IMR-90 (cell line): ENCODE measurements at regions not wholly inside any gene's neighbourhood (a gene's known extent, or its start where the extent isn't known, plus 50 kb on each side); places are given as distances from the start of the nearest gene placed in this dataset.

ENCODE experiments used
- ATAC-seq: fragments of 200-7000 bp; cut with Tn5 transposase; 2 replicates; pipeline ENCODE4 v1.9.1; 2020; ENCODE audit warnings: low read depth, mild to moderate bottlenecking, moderate library complexity
- BruUV-seq: library from RNA; stranded (reverse); fragments of 400-500 nt; replicated peaks from 2 replicates; lab custom pipeline; 2021; lab: Mats Ljungman, UMichigan
- CTCF ChIA-PET: fragments of 300-600 bp; formaldehyde crosslinking; extraction: SDS; loops from one replicate; lab custom pipeline; 2021; ENCODE audit warnings: antibody characterized with exemption; lab: Yijun Ruan, JAX
- POLR2A ChIA-PET: fragments of 300-600 bp; sonication (Branson Sonifier 250); formaldehyde crosslinking; loops from one replicate; lab custom pipeline; 2022; ENCODE audit warnings: antibody characterized with exemption; ENCODE audit not compliant: unreplicated experiment; lab: Charles Lee
- DNase-seq: peaks from one replicate; pipeline ENCODE4 v3.0.0; 2013
- H2AFZ ChIP-seq: replicated peaks from 2 replicates; pipeline ENCODE3; 2013; ENCODE audit warnings: low read length, mild to moderate bottlenecking; ENCODE audit not compliant: poor library complexity
- H2AK5ac ChIP-seq: 2 replicates; pipeline ENCODE4 v1.6.1; 2013; ENCODE audit warnings: low read depth, low read length, inconsistent platforms
- H2AK9ac ChIP-seq: replicated peaks from 2 replicates; pipeline ENCODE3; 2013; ENCODE audit warnings: mild to moderate bottlenecking, low read depth, low read length, moderate library complexity; ENCODE audit not compliant: poor library complexity
- H2BK120ac ChIP-seq: 2 replicates; pipeline ENCODE4 v1.6.1; 2013; ENCODE audit warnings: low read depth, low read length, inconsistent platforms
- H2BK15ac ChIP-seq: 3 replicates; pipeline ENCODE4 v1.6.1; 2013; ENCODE audit warnings: low read depth, low read length, inconsistent platforms
- H2BK20ac ChIP-seq: 2 replicates; pipeline ENCODE4 v1.6.1; 2013; ENCODE audit warnings: low read depth, mild to moderate bottlenecking, inconsistent platforms, low read length, moderate library complexity
- H2BK5ac ChIP-seq: 2 replicates; pipeline ENCODE4 v1.6.1; 2013; ENCODE audit warnings: mild to moderate bottlenecking, low read depth, low read length, inconsistent platforms; ENCODE audit not compliant: poor library complexity, severe bottlenecking
- H3K14ac ChIP-seq: replicated peaks from 2 replicates; pipeline ENCODE4 v1.6.1; 2013; ENCODE audit warnings: low read depth, low read length, inconsistent platforms
- H3K18ac ChIP-seq: 2 replicates; pipeline ENCODE4 v1.6.1; 2013; ENCODE audit warnings: low read depth, low read length, control low read depth
- H3K23ac ChIP-seq: 2 replicates; pipeline ENCODE4 v1.6.1; 2013; ENCODE audit warnings: low read depth, low read length, inconsistent platforms
- H3K27ac ChIP-seq: 2 replicates; pipeline ENCODE4 v1.5.1; 2013; ENCODE audit warnings: mild to moderate bottlenecking, control low read depth, low read length; ENCODE audit not compliant: insufficient read depth
- H3K27me3 ChIP-seq: 2 replicates; pipeline ENCODE4 v1.6.1; 2013; ENCODE audit warnings: low read length; ENCODE audit not compliant: control insufficient read depth, insufficient read depth
- H3K36me3 ChIP-seq: 2 replicates; pipeline ENCODE4 v1.6.1; 2013; ENCODE audit warnings: low read length, mixed read lengths; ENCODE audit not compliant: control insufficient read depth, insufficient read depth
- H3K4ac ChIP-seq: 2 replicates; pipeline ENCODE4 v1.6.1; 2013; ENCODE audit warnings: low read depth, low read length, inconsistent platforms
- H3K4me1 ChIP-seq: 2 replicates; pipeline ENCODE4 v1.6.1; 2013; ENCODE audit warnings: low read length, mixed read lengths; ENCODE audit not compliant: control insufficient read depth, insufficient read depth
- H3K4me2 ChIP-seq: 2 replicates; pipeline ENCODE4 v1.6.1; 2013; ENCODE audit warnings: low read depth, mild to moderate bottlenecking, control low read depth, low read length, moderate library complexity
- H3K4me3 ChIP-seq: 2 replicates; pipeline ENCODE4 v1.5.1; 2013; ENCODE audit warnings: low read depth, mild to moderate bottlenecking, control low read depth, low read length, moderate library complexity; ENCODE audit not compliant: insufficient read depth
- H3K56ac ChIP-seq: 2 replicates; pipeline ENCODE4 v1.6.1; 2013; ENCODE audit warnings: low read length, inconsistent platforms; ENCODE audit not compliant: insufficient read depth; ENCODE audit errors: extremely low read depth
- H3K79me1 ChIP-seq, 2 experiments: 2 replicates each; pipeline ENCODE4 v1.6.1; 2013; ENCODE audit warnings: low read length in 2 of 2, inconsistent platforms in 1 of 2, low read depth in 1 of 2
- H3K9ac ChIP-seq: 2 replicates; pipeline ENCODE4 v1.6.1; 2013; ENCODE audit warnings: low read depth, low read length, control low read depth
- H3K9me1 ChIP-seq: 2 replicates; pipeline ENCODE4 v1.6.1; 2013; ENCODE audit warnings: low read length, inconsistent platforms; ENCODE audit not compliant: insufficient read depth
- H3K9me3 ChIP-seq: 2 replicates; pipeline ENCODE4 v1.6.1; 2013; ENCODE audit warnings: low read length; ENCODE audit not compliant: control insufficient read depth, insufficient read depth
- H4K20me1 ChIP-seq: 2 replicates; pipeline ENCODE4 v1.6.1; 2013; ENCODE audit warnings: low read length, inconsistent platforms; ENCODE audit not compliant: insufficient read depth
- H4K5ac ChIP-seq: 2 replicates; pipeline ENCODE4 v1.6.1; 2013; ENCODE audit warnings: mild to moderate bottlenecking, low read depth, low read length, control low read depth
- H4K8ac ChIP-seq, 2 experiments: 2 replicates each; pipeline ENCODE4 v1.6.1; 2013; ENCODE audit warnings: low read depth in 2 of 2, low read length in 2 of 2, control low read depth in 1 of 2, inconsistent platforms in 1 of 2
- H4K91ac ChIP-seq: 2 replicates; pipeline ENCODE4 v1.6.1; 2013; ENCODE audit warnings: low read depth, low read length, inconsistent platforms; ENCODE audit not compliant: insufficient read depth
- BHLHE40 ChIP-seq: fragments of 150-350 bp; IDR thresholded peaks from 2 replicates; pipeline ENCODE4 v1.6.1; 2016; ENCODE audit warnings: mild to moderate bottlenecking, low read depth, low read length
- CHD1 ChIP-seq: IDR thresholded peaks from 2 replicates; pipeline ENCODE4 v1.6.1; 2012; ENCODE audit warnings: low read depth, low read length, improper control_type of control experiment
- FOS ChIP-seq: fragments of 150-350 bp; IDR thresholded peaks from 2 replicates; pipeline ENCODE4 v1.6.1; 2016; ENCODE audit warnings: low read depth, low read length
- MAZ ChIP-seq: IDR thresholded peaks from 2 replicates; pipeline ENCODE4 v1.6.1; 2012; ENCODE audit warnings: low read depth, mild to moderate bottlenecking, low read length, improper control_type of control experiment, moderate library complexity, borderline replicate concordance
- NFE2L2 ChIP-seq: fragments of 150-350 bp; IDR thresholded peaks from 2 replicates; pipeline ENCODE4 v1.6.1; 2016; ENCODE audit warnings: low read depth, mild to moderate bottlenecking, low read length
- RCOR1 ChIP-seq: IDR thresholded peaks from 2 replicates; pipeline ENCODE4 v1.6.1; 2012; ENCODE audit warnings: mild to moderate bottlenecking, low read length, improper control_type of control experiment; ENCODE audit not compliant: insufficient replicate concordance
- SMC3 ChIP-seq: fragments of 150-350 bp; IDR thresholded peaks from 2 replicates; pipeline ENCODE4 v1.6.1; 2016; ENCODE audit warnings: low read depth, mild to moderate bottlenecking, antibody characterized with exemption, low read length, moderate library complexity
- WGBS, 2 experiments: methylation state at CpG; one replicate each; pipeline versions ENCODE4 v1.1.5 to v1.1.7; 2013; ENCODE audit warnings: missing lambda C conversion rate in 2 of 2; ENCODE audit not compliant: insufficient read length in 1 of 2; ENCODE audit errors: extremely low coverage in 2 of 2; 5-methylcytosine and 5-hydroxymethylcytosine counted together
- dilution Hi-C: fragments of 300-500 bp; cut with HindIII; formaldehyde crosslinking; loops from one replicate; pipeline ENCODE4 v1.14.3; 2018; ENCODE audit warnings: low sequenced_read_pairs; ENCODE audit not compliant: unreplicated experiment
- in situ Hi-C: fragments of 300-500 bp; cut with MboI; formaldehyde crosslinking; loops from 3 replicates; pipeline ENCODE4 v1.14.3; 2019; ENCODE audit warnings: low sequenced_read_pairs, inconsistent platforms, mixed read lengths
- intact Hi-C: fragments of 100-400 bp; cut with micrococcal nuclease; formaldehyde crosslinking; loops from 2 replicates; pipeline ENCODE4 v1.10.0; 2022
- TF ChIP-seq, protein P1 (sequence below): fragments of 150-350 bp; IDR thresholded peaks from 2 replicates; pipeline ENCODE4 v1.6.1; 2017; ENCODE audit warnings: mild to moderate bottlenecking, antibody characterized with exemption, low read length, low read depth

DNA sequence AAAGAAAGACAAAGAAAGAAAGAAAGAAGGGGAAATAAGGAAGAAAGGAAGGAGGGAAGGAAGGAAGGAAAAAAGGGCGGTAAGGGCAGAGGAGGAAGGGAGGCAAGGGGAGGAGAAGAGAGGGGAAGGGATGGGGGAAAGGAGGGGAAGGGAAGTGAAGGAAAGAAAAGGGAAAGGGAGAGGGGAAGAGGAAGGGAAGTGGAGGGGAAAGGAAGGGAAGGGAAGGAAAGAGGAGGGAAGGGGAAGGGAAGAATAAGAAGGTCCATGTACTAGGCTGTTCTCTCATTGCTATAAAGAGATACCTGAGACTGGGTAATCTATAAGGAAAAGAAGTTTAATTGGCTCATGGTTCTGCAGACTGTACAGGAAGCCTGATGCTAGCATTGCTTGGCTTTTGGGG lies 217.1 kb downstream of the ENC1 start:
- WGBS, 2 experiments = 100% methylated on average over 1 of the region's 1 CpG; no CpG with 5 or more reads in 1 of the 2 experiments
- intact Hi-C loops = no loop called here
- CTCF ChIA-PET = no interaction called here

More for the DNA sequence above, 217.1 kb downstream of the ENC1 start:
- Histone ChIP-seq H3K14ac (no peak overlapping the region), H2BK15ac (no peak overlapping the region), H3K9me1 (no peaks in the 10 kb centered on the region), H2AK5ac (no peak overlapping the region), H2BK5ac (no peak overlapping the region), H3K23ac (no peak overlapping the region), H3K56ac (no peak overlapping the region), H4K5ac (no peak overlapping the region), H2AK9ac (no peak overlapping the region), H3K4me2 (no peak overlapping the region), H3K4me1 (no peaks in the 10 kb centered on the region), H2BK120ac (no peak overlapping the region), H2AFZ (no peak overlapping the region), H3K9ac (no peak overlapping the region), H3K9me3 (no peaks in the 10 kb centered on the region), H4K8ac (no peak overlapping the region), H3K79me1 (no peaks in the 10 kb centered on the region), H3K4ac (no peak overlapping the region), H4K91ac (no peak overlapping the region), H4K20me1 (no peaks in the 10 kb centered on the region), H3K27ac (no peak overlapping the region), H3K18ac (no peak overlapping the region), H3K36me3 (no peaks in the 10 kb centered on the region), H2BK20ac (no peak overlapping the region), H3K4me3 (no peak overlapping the region), H3K27me3 (peaks cover 8% of the 10 kb centered on the region)
- in situ Hi-C loops = no loop called here
- ATAC-seq (no peak), DNase-seq (no peak)
- POLR2A ChIA-PET = no interaction called here
- dilution Hi-C loops = no loop called here
- no TSS peak for BruUV-seq
- no peak for TF ChIP-seq MAZ
- TF ChIP-seq RCOR1 = no peak
- TF ChIP-seq BHLHE40 = no peak
- TF ChIP-seq CHD1 = no peak
- no peak for TF ChIP-seq FOS
- TF ChIP-seq, protein P1, sequence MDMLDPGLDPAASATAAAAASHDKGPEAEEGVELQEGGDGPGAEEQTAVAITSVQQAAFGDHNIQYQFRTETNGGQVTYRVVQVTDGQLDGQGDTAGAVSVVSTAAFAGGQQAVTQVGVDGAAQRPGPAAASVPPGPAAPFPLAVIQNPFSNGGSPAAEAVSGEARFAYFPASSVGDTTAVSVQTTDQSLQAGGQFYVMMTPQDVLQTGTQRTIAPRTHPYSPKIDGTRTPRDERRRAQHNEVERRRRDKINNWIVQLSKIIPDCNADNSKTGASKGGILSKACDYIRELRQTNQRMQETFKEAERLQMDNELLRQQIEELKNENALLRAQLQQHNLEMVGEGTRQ = no peak
- no peak for TF ChIP-seq SMC3
- no peak for TF ChIP-seq NFE2L2
